ENCODE measurements at regions not wholly inside any gene's neighbourhood (a gene's known extent, or its start where the extent isn't known, plus 50 kb on each side); places are given as distances from the start of the nearest gene placed in this dataset.
"Not testable (repeated sequence)": the region's sequence is repeated elsewhere in the genome, so short reads cannot be mapped to it uniquely, and the experiment has no call there.

GRCh38 chr12:94832105-94832504 lies 171.4 kb downstream of the NDUFA12 start:
- no peak for DNase-seq (ENCODE audit: low read depth)
- no peak for TF ChIP-seq CTCF (conservative IDR thresholded peaks at IDR 0.05; ENCODE audit: low read length)
- H3K4me3 ChIP-seq (ENCODE audit: low read length): no peak overlapping the region

- no peak overlapping the region for H3K4me3 ChIP-seq (ENCODE audit: low read length)
- DNase-seq (ENCODE audit: low read depth): no peak
- TF ChIP-seq CTCF (conservative IDR thresholded peaks at IDR 0.05; ENCODE audit: low read length): no peak
Measured at GRCh38 chr12:94831081-94831751, 172.3 kb downstream of the NDUFA12 start.

GRCh38 chr12:94829552-94829951 lies 173.9 kb downstream of the NDUFA12 start:
- H3K4me3 ChIP-seq (ENCODE audit: low read length): no peak overlapping the region
- DNase-seq (ENCODE audit: low read depth): no peak
- TF ChIP-seq CTCF (conservative IDR thresholded peaks at IDR 0.05; ENCODE audit: low read length): no peak

- no peak for TF ChIP-seq CTCF (conservative IDR thresholded peaks at IDR 0.05; ENCODE audit: low read length)
- no peak overlapping the region for H3K4me3 ChIP-seq (ENCODE audit: low read length)
- no peak for DNase-seq (ENCODE audit: low read depth)
Measured at GRCh38 chr12:94819011-94819410, 168.7 kb upstream of the TMCC3 start.

- DNase-seq (ENCODE audit: low read depth): no peak
- no peak overlapping the region for H3K4me3 ChIP-seq (ENCODE audit: low read length)
- no peak for TF ChIP-seq CTCF (conservative IDR thresholded peaks at IDR 0.05; ENCODE audit: low read length)
Measured at GRCh38 chr12:94817695-94818075, 167.3 kb upstream of the TMCC3 start.

GRCh38 chr12:94817201-94817600 lies 166.8 kb upstream of the TMCC3 start:
- DNase-seq (ENCODE audit: low read depth); H3K4me3 ChIP-seq (ENCODE audit: low read length): not testable (repeated sequence)

GRCh38 chr12:94816746-94817145 lies 166.4 kb upstream of the TMCC3 start:
- H3K4me3 ChIP-seq (ENCODE audit: low read length): not testable (repeated sequence)

GRCh38 chr12:94815958-94816357 lies 165.6 kb upstream of the TMCC3 start:
- no peak for TF ChIP-seq CTCF (conservative IDR thresholded peaks at IDR 0.05; ENCODE audit: low read length)
- no peak overlapping the region for H3K4me3 ChIP-seq (ENCODE audit: low read length)

More at GRCh38 chr12:94816746-94817145, 166.4 kb upstream of the TMCC3 start:
- not testable (repeated sequence) for DNase-seq (ENCODE audit: low read depth)

More at GRCh38 chr12:94815958-94816357, 165.6 kb upstream of the TMCC3 start:
- no peak for DNase-seq (ENCODE audit: low read depth)
